ENCODE measurements at regions not wholly inside any gene's neighbourhood (a gene's known extent, or its start where the extent isn't known, plus 50 kb on each side); places are given as distances from the start of the nearest gene placed in this dataset.

GRCh38 chr21:22120616-22121266 lies 1122.5 kb downstream of the NCAM2 start:
- no peak overlapping the region for H3K4me3 ChIP-seq (ENCODE audit: insufficient read depth, low read depth, low read length)
- H3K27ac Mint-ChIP-seq (ENCODE audit: unreplicated experiment), result no peak overlapping the region
- DNase-seq (ENCODE audit: low read depth) (no peak), FAIRE-seq (no peak)
- H3K9ac ChIP-seq (ENCODE audit: low read length), result no peak overlapping the region
- H3K4me2 ChIP-seq (ENCODE audit: low read length), result no peak overlapping the region
- H3K4me3 Mint-ChIP-seq (ENCODE audit: unreplicated experiment), result no peak overlapping the region
- no peaks in the 10 kb centered on the region for H3K36me3 Mint-ChIP-seq (ENCODE audit: low read depth, unreplicated experiment)
- H3K36me3 ChIP-seq (ENCODE audit: insufficient read depth, low read length), result no peaks in the 10 kb centered on the region
- no peak overlapping the region for H3K27ac ChIP-seq (ENCODE audit: low read depth, low read length)
- no peaks in the 10 kb centered on the region for H3K79me2 ChIP-seq (ENCODE audit: insufficient read depth, low read length)
- no peaks in the 10 kb centered on the region for H3K9me3 Mint-ChIP-seq (ENCODE audit: unreplicated experiment)
- no peak overlapping the region for H2AFZ ChIP-seq (ENCODE audit: low read depth, low read length)
- H3K4me1 Mint-ChIP-seq (ENCODE audit: low read depth, unreplicated experiment), result no peaks in the 10 kb centered on the region
- TF ChIP-seq EZH2 (IDR thresholded peaks at IDR 0.05; ENCODE audit: insufficient read depth, low read length) (no peak), CTCF (IDR thresholded peaks at IDR 0.05; ENCODE audit: insufficient read depth, low read depth, low read length) (peak; percentile 14)
- H3K27me3 ChIP-seq (ENCODE audit: insufficient read depth, low read length), result no peaks in the 10 kb centered on the region
- no peaks in the 10 kb centered on the region for H4K20me1 ChIP-seq (ENCODE audit: insufficient read depth, low read length)
- H3K27me3 Mint-ChIP-seq (ENCODE audit: low read depth, unreplicated experiment), result no peaks in the 10 kb centered on the region
- H3K9me3 ChIP-seq (ENCODE audit: insufficient read depth, low read depth, low read length), result peaks cover 13% of the 10 kb centered on the region
- no peaks in the 10 kb centered on the region for H3K4me1 ChIP-seq (ENCODE audit: insufficient read depth, low read length)

GRCh38 chr21:22125581-22125980 lies 1127.4 kb downstream of the NCAM2 start:
- no peak overlapping the region for H3K27ac Mint-ChIP-seq (ENCODE audit: unreplicated experiment)
- H3K79me2 ChIP-seq (ENCODE audit: insufficient read depth, low read length), result no peaks in the 10 kb centered on the region
- H3K36me3 Mint-ChIP-seq (ENCODE audit: low read depth, unreplicated experiment), result no peaks in the 10 kb centered on the region
- H3K27me3 Mint-ChIP-seq (ENCODE audit: low read depth, unreplicated experiment), result no peaks in the 10 kb centered on the region
- H3K4me3 Mint-ChIP-seq (ENCODE audit: unreplicated experiment), result no peak overlapping the region
- no peaks in the 10 kb centered on the region for H3K4me1 Mint-ChIP-seq (ENCODE audit: low read depth, unreplicated experiment)
- TF ChIP-seq CTCF (IDR thresholded peaks at IDR 0.05; ENCODE audit: insufficient read depth, low read depth, low read length) (no peak), EZH2 (IDR thresholded peaks at IDR 0.05; ENCODE audit: insufficient read depth, low read length) (no peak)
- H2AFZ ChIP-seq (ENCODE audit: low read depth, low read length), result no peak overlapping the region
- peaks cover 7% of the 10 kb centered on the region for H3K9me3 ChIP-seq (ENCODE audit: insufficient read depth, low read depth, low read length)
- DNase-seq (ENCODE audit: low read depth) (no peak), FAIRE-seq (no peak)
- no peaks in the 10 kb centered on the region for H3K9me3 Mint-ChIP-seq (ENCODE audit: unreplicated experiment)
- H3K4me2 ChIP-seq (ENCODE audit: low read length), result no peak overlapping the region
- no peaks in the 10 kb centered on the region for H3K4me1 ChIP-seq (ENCODE audit: insufficient read depth, low read length)
- no peak overlapping the region for H3K9ac ChIP-seq (ENCODE audit: low read length)
- H4K20me1 ChIP-seq (ENCODE audit: insufficient read depth, low read length), result no peaks in the 10 kb centered on the region
- H3K27me3 ChIP-seq (ENCODE audit: insufficient read depth, low read length), result no peaks in the 10 kb centered on the region
- H3K36me3 ChIP-seq (ENCODE audit: insufficient read depth, low read length), result no peaks in the 10 kb centered on the region
- no peak overlapping the region for H3K4me3 ChIP-seq (ENCODE audit: insufficient read depth, low read depth, low read length)
- no peak overlapping the region for H3K27ac ChIP-seq (ENCODE audit: low read depth, low read length)

GRCh38 chr21:22128671-22129070 lies 1130.5 kb downstream of the NCAM2 start:
- Histone ChIP-seq H3K27me3 (ENCODE audit: insufficient read depth, low read length) (no peaks in the 10 kb centered on the region), H4K20me1 (ENCODE audit: insufficient read depth, low read length) (no peaks in the 10 kb centered on the region), H3K36me3 (ENCODE audit: insufficient read depth, low read length) (no peaks in the 10 kb centered on the region), H3K27ac (ENCODE audit: low read depth, low read length) (no peak overlapping the region), H2AFZ (ENCODE audit: low read depth, low read length) (no peak overlapping the region), H3K79me2 (ENCODE audit: insufficient read depth, low read length) (no peaks in the 10 kb centered on the region), H3K4me2 (ENCODE audit: low read length) (no peak overlapping the region), H3K4me3 (ENCODE audit: insufficient read depth, low read depth, low read length) (no peak overlapping the region), H3K9me3 (ENCODE audit: insufficient read depth, low read depth, low read length) (no peaks in the 10 kb centered on the region), H3K4me1 (ENCODE audit: insufficient read depth, low read length) (no peaks in the 10 kb centered on the region), H3K9ac (ENCODE audit: low read length) (no peak overlapping the region)
- no peaks in the 10 kb centered on the region for H3K27me3 Mint-ChIP-seq (ENCODE audit: low read depth, unreplicated experiment)
- no peaks in the 10 kb centered on the region for H3K36me3 Mint-ChIP-seq (ENCODE audit: low read depth, unreplicated experiment)
- H3K4me1 Mint-ChIP-seq (ENCODE audit: low read depth, unreplicated experiment), result no peaks in the 10 kb centered on the region
- FAIRE-seq (no peak), DNase-seq (ENCODE audit: low read depth) (no peak)
- H3K27ac Mint-ChIP-seq (ENCODE audit: unreplicated experiment), result no peak overlapping the region
- no peaks in the 10 kb centered on the region for H3K9me3 Mint-ChIP-seq (ENCODE audit: unreplicated experiment)
- H3K4me3 Mint-ChIP-seq (ENCODE audit: unreplicated experiment), result no peak overlapping the region
- TF ChIP-seq CTCF (IDR thresholded peaks at IDR 0.05; ENCODE audit: insufficient read depth, low read depth, low read length) (no peak), EZH2 (IDR thresholded peaks at IDR 0.05; ENCODE audit: insufficient read depth, low read length) (no peak)

Data from astrocyte (in vitro differentiated cells and primary cell).